Thoracic aorta (tissue), 2 donors: ENCODE measurements at regions not wholly inside any gene's neighbourhood (a gene's known extent, or its start where the extent isn't known, plus 50 kb on each side); places are given as distances from the start of the nearest gene placed in this dataset.

Source experiments
- ATAC-seq: fragments of 150-250 bp; one replicate; pipeline ENCODE4 v1.8.0; 2017; ENCODE audit warnings: low read depth; ENCODE audit not compliant: insufficient number of reproducible peaks, low FRiP score
- DNase-seq: peaks from one replicate; pipeline ENCODE4 v3.0.0-alpha.2; 2020; ENCODE audit warnings: low spot score
- H3K27ac ChIP-seq, 2 donors: fragments of 200-600 bp; sonication (generic); 1 replicate in 1 of 2; 2 replicates in 1 of 2; pipeline ENCODE4 v1.5.1; 2016; ENCODE audit warnings: mild to moderate bottlenecking in 2 of 2, moderate library complexity in 2 of 2
- H3K27me3 ChIP-seq: fragments of 200-600 bp; sonication (generic); replicated peaks from 2 replicates; pipeline ENCODE4 v1.6.0; 2016; ENCODE audit warnings: mild to moderate bottlenecking; ENCODE audit not compliant: insufficient read depth
- H3K36me3 ChIP-seq: fragments of 200-600 bp; sonication (generic); one replicate; pipeline ENCODE4 v1.5.1; 2016
- H3K4me1 ChIP-seq, 2 donors: fragments of 200-600 bp; sonication (generic); 1 replicate in 1 of 2; 2 replicates in 1 of 2; pipeline versions ENCODE4 v1.5.1 to v1.6.0; 2016; ENCODE audit warnings: low read depth in 2 of 2, mild to moderate bottlenecking in 1 of 2; ENCODE audit not compliant: control insufficient read depth in 1 of 2
- H3K4me3 ChIP-seq: fragments of 200-600 bp; sonication (generic); 2 replicates; pipeline ENCODE4 v1.5.1; 2016; ENCODE audit warnings: mild to moderate bottlenecking
- H3K9me3 ChIP-seq: fragments of 200-600 bp; sonication (generic); 2 replicates; pipeline ENCODE4 v1.5.1; 2016
- TF ChIP-seq, protein P1 (sequence below): fragments of 200-600 bp; sonication (generic); IDR thresholded peaks from one replicate; pipeline ENCODE4 v1.5.1; 2019; ENCODE audit warnings: antibody characterized with exemption

DNA sequence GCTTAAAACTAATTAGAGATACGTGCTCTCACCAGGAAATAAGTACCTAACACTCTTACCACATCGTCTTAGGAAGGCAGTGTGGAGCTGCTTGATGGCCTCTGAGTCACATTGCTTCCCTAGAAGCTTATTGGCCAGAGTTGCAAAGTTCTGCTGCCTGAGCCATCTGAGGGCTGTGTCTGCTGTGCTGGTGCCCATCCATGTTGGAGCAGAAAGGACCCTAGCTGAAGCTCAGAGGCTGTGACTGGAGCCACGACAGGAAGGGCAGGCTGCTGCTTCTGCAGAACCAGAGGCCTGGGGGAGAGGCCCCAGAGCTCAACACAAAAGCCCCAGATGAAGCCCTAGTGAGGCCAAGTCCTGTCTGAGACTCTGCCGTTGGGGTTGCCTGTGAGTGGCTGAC lies 64.8 kb upstream of the IGFBP3 start:
- peaks cover 12 to 51% of the 10 kb centered on the region in 2 donors for H3K4me1 ChIP-seq
- DNase-seq (no peak), ATAC-seq (no peak)
- no peaks in the 10 kb centered on the region for H3K9me3 ChIP-seq
- H3K27me3 ChIP-seq = no peaks in the 10 kb centered on the region
- H3K4me3 ChIP-seq = no peak overlapping the region
- TF ChIP-seq, protein P1, sequence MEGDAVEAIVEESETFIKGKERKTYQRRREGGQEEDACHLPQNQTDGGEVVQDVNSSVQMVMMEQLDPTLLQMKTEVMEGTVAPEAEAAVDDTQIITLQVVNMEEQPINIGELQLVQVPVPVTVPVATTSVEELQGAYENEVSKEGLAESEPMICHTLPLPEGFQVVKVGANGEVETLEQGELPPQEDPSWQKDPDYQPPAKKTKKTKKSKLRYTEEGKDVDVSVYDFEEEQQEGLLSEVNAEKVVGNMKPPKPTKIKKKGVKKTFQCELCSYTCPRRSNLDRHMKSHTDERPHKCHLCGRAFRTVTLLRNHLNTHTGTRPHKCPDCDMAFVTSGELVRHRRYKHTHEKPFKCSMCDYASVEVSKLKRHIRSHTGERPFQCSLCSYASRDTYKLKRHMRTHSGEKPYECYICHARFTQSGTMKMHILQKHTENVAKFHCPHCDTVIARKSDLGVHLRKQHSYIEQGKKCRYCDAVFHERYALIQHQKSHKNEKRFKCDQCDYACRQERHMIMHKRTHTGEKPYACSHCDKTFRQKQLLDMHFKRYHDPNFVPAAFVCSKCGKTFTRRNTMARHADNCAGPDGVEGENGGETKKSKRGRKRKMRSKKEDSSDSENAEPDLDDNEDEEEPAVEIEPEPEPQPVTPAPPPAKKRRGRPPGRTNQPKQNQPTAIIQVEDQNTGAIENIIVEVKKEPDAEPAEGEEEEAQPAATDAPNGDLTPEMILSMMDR = no peak
- no peak overlapping the region for H3K27ac ChIP-seq
- H3K36me3 ChIP-seq = no peaks in the 10 kb centered on the region

GRCh38 chr7:45984386-45985295 lies 63.6 kb upstream of the IGFBP3 start:
- Histone ChIP-seq H3K4me1 (peaks cover 12 to 63% of the 10 kb centered on the region in 2 donors), H3K9me3 (no peaks in the 10 kb centered on the region), H3K36me3 (no peaks in the 10 kb centered on the region), H3K27ac (peak overlapping the region; percentile 72), H3K4me3 (no peak overlapping the region), H3K27me3 (no peaks in the 10 kb centered on the region)
- TF ChIP-seq, protein P1 = no peak
- no peak for ATAC-seq
- DNase-seq = no peak

- H3K27me3 ChIP-seq = no peaks in the 10 kb centered on the region
- peak overlapping the region; percentile 18 for H3K4me3 ChIP-seq
- TF ChIP-seq, protein P1 = no peak
- ATAC-seq (no peak), DNase-seq (no peak)
- H3K27ac ChIP-seq = peak overlapping the region; percentile 72
- H3K9me3 ChIP-seq = no peaks in the 10 kb centered on the region
- H3K36me3 ChIP-seq = no peaks in the 10 kb centered on the region
- peaks cover 20 to 72% of the 10 kb centered on the region in 2 donors for H3K4me1 ChIP-seq
These were observed 62.7 kb upstream of the IGFBP3 start for GRCh38 chr7:45983720-45984255.

DNA sequence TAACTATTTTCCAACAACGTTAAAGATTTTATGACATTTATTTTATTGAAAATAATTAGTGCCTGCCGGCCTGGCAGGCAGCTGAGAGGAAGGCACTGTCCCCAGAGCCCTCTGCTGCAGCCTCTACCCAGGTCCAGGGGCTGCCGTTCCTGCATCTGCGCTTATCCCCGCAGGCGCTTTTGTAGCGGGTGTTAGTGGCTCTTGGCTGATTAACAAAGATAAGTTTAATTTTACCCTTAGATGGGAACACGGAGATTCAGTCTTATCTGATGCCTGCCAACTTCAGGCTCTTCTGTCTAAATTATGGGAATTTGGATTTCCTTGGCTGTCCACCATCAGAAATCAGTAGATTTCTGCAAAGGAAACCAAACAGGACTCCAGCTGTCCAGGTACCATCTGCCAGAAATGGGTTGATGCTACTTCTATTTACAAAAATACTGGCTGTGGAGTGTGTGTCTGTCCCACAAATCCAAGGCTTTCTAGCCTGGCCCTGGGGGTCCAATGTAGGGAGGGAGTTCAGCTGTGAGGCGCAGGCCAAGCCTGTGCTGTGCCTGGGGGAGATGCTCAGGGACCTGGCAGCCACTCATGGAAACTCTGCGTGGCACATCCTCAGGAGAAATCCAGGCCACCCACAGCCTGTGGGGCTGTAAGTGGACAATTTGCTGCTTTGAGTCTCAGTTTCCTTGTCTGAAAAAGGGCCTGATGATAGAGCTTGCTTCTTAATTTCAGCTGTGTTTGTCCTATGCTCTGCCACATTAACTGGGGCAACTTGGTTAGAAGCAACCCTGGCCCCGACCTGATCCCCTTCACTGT lies 62.0 kb upstream of the IGFBP3 start:
- ATAC-seq (no peak), DNase-seq (no peak)

More for the DNA sequence above, 62.0 kb upstream of the IGFBP3 start:
- no peaks in the 10 kb centered on the region for H3K9me3 ChIP-seq
- peak overlapping the region; percentile 72 for H3K27ac ChIP-seq
- no peaks in the 10 kb centered on the region for H3K27me3 ChIP-seq
- peaks cover 24 to 76% of the 10 kb centered on the region in 2 donors for H3K4me1 ChIP-seq
- TF ChIP-seq, protein P1 = no peak
- H3K4me3 ChIP-seq = no peak overlapping the region
- H3K36me3 ChIP-seq = no peaks in the 10 kb centered on the region
